Left colon (tissue), 2 donors: ENCODE measurements at regions not wholly inside any gene's neighbourhood (a gene's known extent, or its start where the extent isn't known, plus 50 kb on each side); places are given as distances from the start of the nearest gene placed in this dataset.

Experiments
- ATAC-seq: fragments of 200-7000 bp; cut with Tn5 transposase; one replicate; pipeline ENCODE4 v1.9.1; 2020; ENCODE audit warnings: mild to moderate bottlenecking, moderate library complexity
- DNase-seq, 2 donors: peaks; one replicate each; pipeline ENCODE4 v3.0.0-alpha.2; 2020
- intact Hi-C, 2 donors: fragments of 100-400 bp; cut with DNase I in 1 of 2; cut with micrococcal nuclease in 1 of 2; formaldehyde crosslinking; loops; one replicate each; pipeline versions ENCODE4 v1.11.2 to v1.14.0; 2022; cut with DNase I, micrococcal nuclease
- donor health status: DM: no; HTN: no; CAD: no.
- donor health status: DM: yes; HTN: yes; CAD: no.

DNA sequence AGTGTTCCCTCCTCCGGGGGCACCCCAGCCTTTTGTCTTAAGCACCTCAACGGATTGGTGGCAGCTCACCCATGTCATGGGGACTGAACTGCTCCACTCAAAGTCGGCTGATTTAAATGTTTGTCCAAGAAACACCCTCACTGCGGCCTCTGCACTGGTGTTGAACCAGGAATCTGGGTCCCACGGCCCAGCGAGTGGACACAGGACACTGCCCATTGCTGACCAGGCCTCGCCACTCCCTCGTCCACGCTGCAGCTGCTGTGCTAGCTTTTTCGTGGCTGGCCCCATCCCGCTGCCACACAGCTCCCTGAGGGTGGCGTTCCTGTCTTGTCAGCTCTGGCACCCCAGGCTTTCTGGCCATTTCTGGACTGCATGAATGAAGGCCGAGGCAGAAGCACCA lies 646.2 kb downstream of the BRD1 start:
- intact Hi-C loops = no loop called here
- ATAC-seq (no peak), DNase-seq (no peak)

DNA sequence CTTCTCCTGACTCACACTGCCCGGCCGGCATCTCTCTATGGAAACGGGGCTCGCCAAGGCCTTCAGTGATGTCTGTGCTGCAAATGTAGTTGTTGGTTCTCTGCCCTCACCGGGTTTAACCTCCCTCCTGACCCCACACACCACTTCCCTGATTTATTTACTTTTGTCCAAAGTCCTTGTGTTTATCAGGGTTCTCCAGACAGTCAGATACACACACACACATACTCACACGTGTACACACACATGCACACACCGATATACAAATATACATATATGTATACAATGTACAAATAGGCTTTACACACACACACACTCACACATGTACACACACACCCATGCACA lies 647.0 kb downstream of the BRD1 start:
- intact Hi-C loops = no loop called here
- ATAC-seq = no peak
- no peak for DNase-seq

DNA sequence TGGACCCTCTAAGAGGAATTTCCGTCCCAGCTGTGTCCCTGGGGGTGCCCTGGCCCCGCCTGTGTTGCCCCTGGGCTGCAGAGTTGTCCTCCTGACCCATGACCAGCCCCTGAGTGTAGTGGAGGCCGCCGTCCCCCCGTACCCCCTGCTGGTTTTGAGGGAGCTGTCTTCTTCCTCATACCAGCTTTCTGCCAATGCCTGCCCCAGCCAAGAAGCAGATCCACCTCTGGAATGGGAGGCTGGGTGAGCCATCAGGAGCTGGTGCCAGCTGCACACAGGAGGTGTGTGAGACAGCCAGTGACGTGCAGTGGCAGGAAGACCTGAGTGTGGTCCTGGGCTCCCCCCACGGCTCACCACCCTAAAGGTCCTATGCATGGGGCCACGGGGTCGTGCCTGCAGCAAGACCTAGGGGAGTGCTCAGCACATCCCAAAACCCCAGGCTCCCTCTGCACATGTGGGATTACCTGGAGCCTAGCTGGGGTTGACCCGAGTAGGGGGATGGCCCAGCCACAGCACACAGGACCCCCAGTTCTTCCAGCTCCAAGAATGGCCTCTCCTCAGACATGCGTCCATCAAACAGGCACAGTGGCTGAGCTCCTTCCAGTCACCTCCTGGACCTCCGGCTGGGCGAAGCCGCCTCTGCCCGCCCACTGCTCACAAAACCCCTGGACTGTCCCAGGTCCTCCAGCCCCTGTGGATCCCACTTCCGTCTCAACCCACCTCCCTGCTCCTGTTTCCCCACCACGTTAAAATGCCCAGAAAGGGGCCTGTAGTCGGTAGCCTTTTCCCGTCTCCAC lies 647.6 kb downstream of the BRD1 start:
- ATAC-seq (no peak), DNase-seq (no peak)
- intact Hi-C loops = no loop called here

DNA sequence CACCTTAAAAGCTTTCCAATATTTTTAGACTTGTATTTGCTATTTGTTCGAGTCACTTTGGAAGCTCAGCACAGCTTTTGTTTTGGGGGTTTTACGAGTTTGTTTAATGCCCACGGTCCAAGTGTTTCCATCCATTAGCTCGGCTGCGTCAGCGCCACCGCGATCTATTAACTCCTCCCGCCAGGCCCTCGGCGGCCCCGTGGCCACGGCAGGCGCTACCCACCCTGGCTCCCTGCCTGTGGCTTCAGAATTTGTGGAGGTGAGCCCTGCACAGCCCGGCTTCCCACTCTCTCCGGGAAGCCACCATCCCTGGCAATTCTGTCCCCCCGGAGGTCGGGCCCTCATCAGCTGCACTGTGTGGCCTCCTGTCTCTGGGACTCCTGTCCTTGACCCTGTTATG lies 648.5 kb downstream of the BRD1 start:
- DNase-seq = no peak
- intact Hi-C loops = no loop called here

DNA sequence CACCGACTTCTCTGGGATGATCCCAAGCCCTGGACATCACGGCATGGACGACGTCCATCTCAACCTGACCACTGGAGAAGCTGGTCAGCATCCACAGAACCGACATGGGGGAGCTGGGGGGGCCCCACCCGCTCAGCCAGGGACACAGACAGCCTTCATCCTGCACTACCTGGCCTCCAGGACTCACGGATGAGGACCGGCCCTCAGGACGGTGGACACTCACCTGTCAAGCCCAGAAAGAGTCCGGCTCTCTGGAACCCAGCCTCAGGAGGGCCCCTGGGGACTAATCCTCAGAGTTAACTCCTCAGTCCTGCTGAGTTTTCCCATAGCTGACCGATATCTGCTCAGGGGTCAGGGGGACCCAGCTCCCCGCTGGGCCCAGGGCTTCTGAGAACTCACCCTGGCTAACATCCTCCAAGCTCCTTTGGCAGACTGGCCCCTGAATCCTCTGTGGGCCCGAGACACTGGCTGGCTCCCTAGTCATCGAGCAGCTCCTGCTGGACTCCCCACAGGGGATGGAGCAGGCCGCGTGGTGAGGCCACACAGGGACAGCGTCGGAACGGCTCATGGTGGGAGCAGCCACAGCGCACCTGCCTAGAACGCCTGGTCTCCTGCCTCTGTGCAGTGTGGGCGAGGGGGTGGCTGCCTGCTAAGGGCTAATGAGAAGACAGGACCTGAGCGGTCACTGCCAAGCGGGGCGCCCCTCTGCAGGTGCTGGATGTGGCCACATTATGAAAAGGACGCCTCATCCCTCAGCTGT lies 649.2 kb downstream of the BRD1 start:
- no peak for ATAC-seq
- intact Hi-C loops = no loop called here
- DNase-seq = no peak

More for the DNA sequence above, 648.5 kb downstream of the BRD1 start:
- ATAC-seq = no peak

DNA sequence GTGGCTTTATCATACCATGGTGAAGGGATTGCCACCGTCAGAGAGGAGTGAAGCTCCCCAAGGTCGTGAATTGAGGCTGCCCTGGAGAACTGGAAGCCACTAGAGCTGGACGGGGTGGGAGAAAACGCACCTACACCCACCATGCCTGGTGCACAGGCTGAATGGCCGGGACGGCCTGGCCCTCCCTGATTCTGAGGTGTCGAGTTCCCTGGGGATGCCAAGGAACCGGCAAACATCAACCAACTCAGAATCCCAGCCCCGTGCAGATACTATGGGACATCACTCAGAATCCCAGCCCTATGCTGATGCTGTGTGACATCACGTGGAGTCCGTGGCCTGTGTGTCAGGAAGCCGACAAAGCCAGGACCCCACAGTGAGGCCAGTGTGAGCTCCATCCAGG lies 650.0 kb downstream of the BRD1 start:
- intact Hi-C loops = no loop called here

DNA sequence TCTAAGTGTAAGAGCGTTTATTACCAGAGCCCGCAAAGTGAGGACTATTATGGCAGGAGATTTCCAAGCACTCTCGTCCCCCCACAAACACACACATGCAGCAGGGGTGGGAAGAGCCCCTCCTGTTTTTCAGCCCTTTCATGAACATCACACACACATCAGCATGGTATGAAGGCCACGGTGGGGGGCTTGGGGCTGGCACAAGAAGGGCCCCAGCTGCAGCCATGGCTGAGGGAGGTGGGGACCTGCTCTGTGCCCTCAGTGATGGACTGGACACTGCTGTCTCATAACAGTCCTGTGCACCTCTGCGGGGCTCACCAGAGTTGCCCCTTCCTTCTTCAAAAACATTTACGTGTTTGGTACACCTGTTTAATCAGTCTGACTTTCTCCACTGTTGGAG lies 650.7 kb downstream of the BRD1 start:
- DNase-seq (no peak), ATAC-seq (no peak)
- intact Hi-C loops = no loop called here

More for the DNA sequence above, 650.0 kb downstream of the BRD1 start:
- no peak for ATAC-seq
- DNase-seq = no peak

DNA sequence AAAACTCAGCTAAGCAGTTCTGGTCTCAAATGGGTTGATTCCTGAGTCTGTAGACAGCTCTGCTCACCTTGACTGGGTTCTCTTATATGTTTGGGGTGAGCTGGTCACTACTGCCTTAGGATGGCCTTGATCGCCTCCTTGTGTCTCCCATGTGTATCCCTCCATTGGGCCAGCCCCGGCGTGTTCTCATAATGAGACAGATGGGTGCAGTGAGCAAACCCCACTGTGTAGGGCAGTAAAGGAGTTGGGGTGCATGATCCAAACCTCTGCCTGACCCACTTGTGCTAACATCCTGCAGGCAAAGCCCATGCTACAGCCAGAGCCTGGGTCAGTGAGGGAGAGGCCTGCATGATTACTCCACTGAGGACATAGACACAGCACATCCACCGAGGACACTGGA lies 657.6 kb downstream of the BRD1 start:
- DNase-seq (no peak), ATAC-seq (no peak)
- intact Hi-C loops = no loop called here

DNA sequence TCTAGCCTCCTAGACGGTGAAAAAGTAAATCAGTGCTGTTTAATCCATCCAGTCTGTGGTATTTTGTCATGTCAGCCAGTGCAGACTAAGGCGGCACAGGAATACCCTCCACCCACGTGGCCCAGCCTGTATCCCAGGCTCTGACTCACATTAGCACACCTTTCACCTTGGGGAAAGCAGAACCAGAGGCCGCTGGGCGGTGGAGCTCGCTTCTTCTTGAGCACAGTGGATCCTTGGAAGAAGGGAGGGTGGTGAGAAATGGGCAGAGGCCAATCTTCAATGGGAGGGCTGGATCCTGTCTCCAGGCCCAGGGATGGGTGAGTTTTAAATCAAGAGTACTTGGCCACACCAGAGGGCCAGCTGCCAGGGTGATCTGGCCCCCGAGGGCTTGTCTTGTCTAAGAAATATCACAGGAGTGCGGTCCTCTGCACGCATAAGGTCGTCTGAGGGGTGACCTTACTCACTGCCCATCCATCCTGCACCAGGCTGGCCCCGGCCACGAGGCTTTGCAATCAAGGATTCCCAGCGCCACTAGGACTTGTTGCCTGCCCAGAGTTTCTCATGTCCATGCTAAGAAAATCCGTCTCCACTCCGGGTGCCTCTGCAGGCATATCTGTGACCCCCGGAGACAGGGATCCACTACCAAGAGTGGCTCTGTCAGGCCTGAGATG lies 658.5 kb downstream of the BRD1 start:
- intact Hi-C loops = no loop called here
- ATAC-seq (no peak), DNase-seq (no peak)

DNA sequence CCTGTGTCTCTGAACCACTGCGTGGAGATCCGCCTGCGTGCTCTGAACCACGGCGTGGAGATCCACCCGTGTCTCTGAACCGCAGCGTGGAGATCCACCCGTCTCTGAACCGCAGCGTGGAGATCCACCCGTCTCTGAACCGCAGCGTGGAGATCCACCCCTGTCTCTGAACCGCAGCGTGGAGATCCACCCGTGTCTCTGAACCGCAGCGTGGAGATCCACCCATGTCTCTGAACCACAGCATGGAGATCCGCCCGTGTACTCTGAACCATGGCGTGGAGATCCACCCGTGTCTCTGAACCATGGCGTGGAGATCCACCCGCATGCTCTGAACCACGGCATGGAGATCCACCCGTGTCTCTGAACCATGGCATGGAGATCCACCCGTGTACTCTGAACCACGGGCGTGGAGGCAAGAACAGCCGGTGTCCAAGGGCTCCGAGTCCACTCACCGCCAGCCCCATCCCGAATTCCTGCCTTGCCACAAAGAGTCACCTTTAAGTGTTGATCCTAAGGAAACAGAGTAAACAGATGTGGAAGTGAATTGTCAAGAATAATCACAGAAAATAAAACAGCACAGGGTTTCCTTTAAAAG lies 659.4 kb downstream of the BRD1 start:
- intact Hi-C loops = no loop called here
- ATAC-seq (no peak), DNase-seq (no peak)

DNA sequence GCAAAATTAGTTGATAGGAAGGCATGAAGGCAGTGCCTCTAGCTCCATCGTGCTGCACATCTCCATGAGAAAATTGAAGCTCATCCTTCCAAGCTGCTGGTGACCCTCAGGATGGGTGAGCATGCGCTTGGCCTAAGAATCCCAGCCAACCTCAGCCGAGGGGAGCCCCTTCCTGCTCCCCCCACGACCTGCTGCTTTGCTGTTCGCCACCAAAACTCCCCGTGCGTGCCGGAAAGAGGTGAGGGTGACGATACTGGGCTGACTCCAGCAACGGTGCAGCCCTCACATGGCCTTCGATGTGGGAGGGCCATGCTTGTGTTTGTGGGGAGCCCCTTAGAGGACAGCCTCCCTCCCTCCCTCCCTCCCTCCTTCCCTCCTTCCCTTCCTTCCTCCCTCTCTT lies 660.9 kb downstream of the BRD1 start:
- no peak for ATAC-seq
- intact Hi-C loops = no loop called here
- DNase-seq = no peak

DNA sequence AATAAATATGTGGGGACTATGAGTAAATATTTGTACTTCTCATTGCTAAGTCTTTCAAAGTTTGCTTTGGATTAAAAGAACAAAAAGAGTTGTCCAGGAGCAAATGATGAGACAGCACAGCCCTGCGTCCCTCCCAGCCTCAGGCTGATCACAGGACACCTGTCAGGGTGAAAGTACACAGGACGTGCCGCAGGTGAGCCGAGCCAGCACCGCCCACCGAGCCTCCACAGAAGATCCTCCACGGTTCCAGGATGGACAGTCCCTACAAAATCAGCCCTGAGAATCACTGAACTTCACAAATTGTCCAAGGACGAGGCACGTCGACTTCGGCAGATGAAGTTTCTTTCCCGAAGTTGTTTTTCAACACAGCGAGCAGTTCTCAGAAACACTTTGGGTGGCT lies 661.5 kb downstream of the BRD1 start:
- ATAC-seq (no peak), DNase-seq (no peak)
- intact Hi-C loops = no loop called here

DNA sequence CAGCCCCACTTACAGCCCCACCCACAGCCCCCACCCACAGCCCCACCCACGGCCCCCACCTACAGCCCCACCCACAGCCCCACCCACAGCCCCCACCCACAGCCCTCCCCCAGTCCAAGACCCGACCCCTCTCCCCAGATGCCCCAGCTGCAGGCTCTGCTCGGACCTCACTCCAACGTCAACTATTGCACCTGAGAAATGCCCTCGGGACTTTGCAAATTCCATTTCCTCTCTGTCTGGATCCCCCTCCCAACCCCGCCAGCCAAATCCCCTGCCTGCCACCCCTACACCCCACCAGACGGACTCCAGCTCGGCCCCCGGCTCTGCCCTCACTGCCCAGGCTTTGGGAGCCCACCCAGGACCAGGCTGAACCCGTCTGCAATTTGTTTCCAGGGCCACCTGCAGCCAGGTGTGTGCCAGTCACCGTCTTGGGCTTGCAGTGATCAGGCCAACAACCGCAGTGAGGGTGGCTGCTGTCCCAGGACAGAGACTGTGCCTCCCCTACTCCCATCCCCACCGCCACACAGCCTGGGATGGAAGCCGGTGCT lies 662.8 kb downstream of the BRD1 start:
- DNase-seq (no peak), ATAC-seq (no peak)
- intact Hi-C loops = no loop called here

DNA sequence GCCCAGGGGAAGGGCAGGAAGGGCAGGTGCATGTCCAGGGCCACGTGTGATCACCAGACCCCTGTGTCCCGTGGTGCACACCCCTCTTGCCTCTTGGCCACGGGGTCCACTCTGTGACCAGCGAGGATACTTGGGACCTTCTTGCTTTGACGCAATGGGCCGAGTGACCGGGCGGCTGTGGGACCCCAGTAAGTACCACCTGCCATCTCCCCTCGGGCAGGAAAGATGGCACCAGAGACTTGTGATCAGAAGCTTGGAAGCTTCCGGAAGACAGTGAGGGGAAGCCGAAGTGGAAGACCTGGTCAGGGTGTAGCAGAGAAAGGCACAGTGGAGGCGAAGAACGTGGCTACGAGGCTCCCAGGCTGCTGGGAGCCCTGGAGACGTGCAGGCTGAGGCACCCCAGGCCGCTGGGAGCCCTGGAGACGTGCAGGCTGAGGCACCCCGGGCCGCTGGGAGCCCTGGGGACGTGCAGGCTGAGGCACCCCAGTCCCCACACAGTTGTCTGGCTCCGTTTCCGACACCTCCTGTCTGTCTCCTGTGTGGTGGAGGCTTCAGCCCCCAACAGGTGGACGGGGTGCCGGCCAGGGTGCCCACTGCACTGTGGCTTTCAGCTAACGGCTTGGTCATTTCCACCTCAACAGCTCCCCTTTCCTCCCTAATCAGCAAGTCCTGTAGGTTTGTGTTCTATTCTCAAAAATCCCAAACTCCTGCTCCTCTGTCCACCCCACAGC lies 663.5 kb downstream of the BRD1 start:
- intact Hi-C loops = no loop called here
- DNase-seq (no peak), ATAC-seq (no peak)

DNA sequence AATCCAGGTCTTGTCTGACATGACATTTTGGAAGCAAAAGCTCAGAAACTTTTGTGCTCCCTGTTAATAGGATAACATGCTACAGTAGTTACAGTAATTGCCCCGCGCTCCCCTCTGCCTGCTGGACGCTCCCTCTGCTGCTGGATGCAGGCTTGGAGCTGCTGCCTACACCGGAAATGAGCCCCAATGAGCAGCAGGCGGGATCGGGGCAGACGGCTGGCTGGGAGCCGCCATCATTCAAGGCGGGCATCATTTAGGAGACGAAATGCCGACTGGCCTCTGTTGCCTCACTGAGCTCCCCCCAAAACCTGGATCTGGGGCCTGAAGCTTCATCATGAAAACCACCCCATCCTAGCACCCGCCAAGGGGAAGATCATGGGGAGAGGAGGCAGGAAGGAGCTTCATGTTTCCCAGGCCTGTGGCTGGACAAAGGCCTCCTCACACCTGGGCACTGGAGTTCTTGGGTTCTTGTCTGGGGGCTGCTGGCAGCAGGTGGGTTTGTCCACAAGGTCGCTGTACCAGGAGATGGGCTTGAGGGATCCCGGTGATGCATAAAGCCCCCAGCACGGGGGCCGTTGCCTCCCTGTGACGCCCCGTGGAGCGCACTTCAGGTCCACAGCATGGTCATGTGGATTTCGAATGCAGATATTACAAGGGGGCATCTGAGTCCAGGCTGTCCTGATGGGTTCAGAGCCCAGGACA lies 664.3 kb downstream of the BRD1 start:
- intact Hi-C loops = no loop called here
- ATAC-seq (no peak), DNase-seq (no peak)

DNA sequence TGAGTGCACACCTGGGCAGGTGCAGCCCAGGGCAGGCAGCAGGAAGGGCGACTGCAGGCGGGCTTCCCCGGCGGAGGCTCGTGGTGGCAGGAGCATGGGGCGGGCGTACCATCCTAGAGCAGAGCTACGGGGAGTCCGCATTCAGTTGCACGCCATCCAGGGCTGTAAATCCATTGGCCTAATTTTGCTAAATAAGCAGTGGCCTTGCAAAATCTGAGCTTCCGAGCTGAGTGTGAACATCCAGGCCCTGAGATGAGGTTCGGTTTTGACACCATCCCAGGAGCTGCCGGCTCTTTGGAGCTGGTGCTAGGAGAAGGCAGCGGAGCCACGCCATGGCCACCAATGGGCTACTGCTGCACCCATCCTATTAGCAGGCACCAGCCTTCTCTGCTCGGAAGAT lies 664.8 kb downstream of the BRD1 start:
- DNase-seq = no peak
- ATAC-seq = no peak
- intact Hi-C loops = no loop called here

DNA sequence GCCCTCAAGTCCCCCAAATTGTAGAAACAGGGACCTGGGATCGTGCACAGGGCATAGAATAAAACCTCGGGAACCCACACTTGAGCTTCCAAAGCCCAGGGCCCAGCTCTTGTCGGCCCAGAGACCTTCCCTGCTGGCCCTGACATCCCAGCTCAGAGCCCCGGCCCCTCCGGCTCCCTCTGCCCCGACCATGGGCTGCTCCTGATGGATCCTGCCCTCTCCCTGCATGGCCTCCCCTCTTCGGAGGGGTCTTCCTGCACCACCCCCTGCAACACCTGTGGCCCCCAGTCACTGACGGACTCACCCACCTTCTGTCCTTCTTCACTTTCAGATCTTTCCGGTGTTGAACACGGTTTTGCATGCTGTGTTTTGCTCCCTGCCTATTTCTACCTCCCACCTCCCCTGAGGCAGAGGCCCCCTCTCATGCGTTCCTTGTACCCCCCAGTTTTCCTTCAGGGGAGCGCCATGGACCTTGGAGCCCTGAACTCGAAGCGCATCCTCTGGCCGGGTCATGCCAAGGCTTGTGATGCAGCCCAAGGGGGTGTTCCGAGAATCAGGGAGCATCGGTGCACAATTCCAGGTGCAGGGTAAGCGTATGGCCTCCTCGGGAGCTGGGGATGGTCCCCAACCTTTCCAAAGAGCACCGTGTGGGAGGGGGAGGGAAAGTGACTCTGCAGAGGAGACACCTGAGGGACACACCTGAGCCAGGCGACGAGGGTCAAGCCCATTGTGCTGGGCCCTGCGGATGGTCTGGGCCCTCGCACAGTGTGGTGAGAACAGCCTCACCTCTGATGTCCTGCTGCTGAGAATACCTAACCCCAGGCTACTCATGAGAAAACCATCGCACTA lies 666.4 kb downstream of the BRD1 start:
- intact Hi-C loops = no loop called here
- DNase-seq (no peak), ATAC-seq (no peak)
